ENCODE measurements at regions not wholly inside any gene's neighbourhood (a gene's known extent, or its start where the extent isn't known, plus 50 kb on each side); places are given as distances from the start of the nearest gene placed in this dataset.

- no peak overlapping the region for H3K4me3 ChIP-seq (ENCODE audit: low read length)
- H3K4me1 ChIP-seq (ENCODE audit: control insufficient read depth, insufficient read depth, low read length) = no peaks in the 10 kb centered on the region
- no peaks in the 10 kb centered on the region for H3K9me3 ChIP-seq (ENCODE audit: control insufficient read depth, low read length)
- H3K9ac ChIP-seq (ENCODE audit: low read length) = no peak overlapping the region
- no peaks in the 10 kb centered on the region for H3K27me3 ChIP-seq (ENCODE audit: control insufficient read depth, insufficient read depth, low read length)
- H3K36me3 ChIP-seq (ENCODE audit: control insufficient read depth, insufficient read depth, low read length) = no peaks in the 10 kb centered on the region
Observed at GRCh38 chr10:36638462-36639155, 486.8 kb upstream of the ANKRD30A start.

- H3K36me3 ChIP-seq (ENCODE audit: control insufficient read depth, insufficient read depth, low read length) = no peaks in the 10 kb centered on the region
Observed at GRCh38 chr10:36636879-36637278, 488.5 kb upstream of the ANKRD30A start.

GRCh38 chr10:36636285-36636839 lies 489.0 kb upstream of the ANKRD30A start:
- no peak overlapping the region for H3K9ac ChIP-seq (ENCODE audit: low read length)
- H3K36me3 ChIP-seq (ENCODE audit: control insufficient read depth, insufficient read depth, low read length) = no peaks in the 10 kb centered on the region
- no peak overlapping the region for H3K4me3 ChIP-seq (ENCODE audit: low read length)
- no peaks in the 10 kb centered on the region for H3K27me3 ChIP-seq (ENCODE audit: control insufficient read depth, insufficient read depth, low read length)
- H3K9me3 ChIP-seq (ENCODE audit: control insufficient read depth, low read length) = no peaks in the 10 kb centered on the region
- no peaks in the 10 kb centered on the region for H3K4me1 ChIP-seq (ENCODE audit: control insufficient read depth, insufficient read depth, low read length)

More at GRCh38 chr10:36636879-36637278, 488.5 kb upstream of the ANKRD30A start:
- Histone ChIP-seq H3K27me3 (ENCODE audit: control insufficient read depth, insufficient read depth, low read length) (no peaks in the 10 kb centered on the region), H3K9me3 (ENCODE audit: control insufficient read depth, low read length) (no peaks in the 10 kb centered on the region), H3K9ac (ENCODE audit: low read length) (no peak overlapping the region), H3K4me3 (ENCODE audit: low read length) (no peak overlapping the region), H3K4me1 (ENCODE audit: control insufficient read depth, insufficient read depth, low read length) (no peaks in the 10 kb centered on the region)

GRCh38 chr10:36634916-36635315 lies 490.5 kb upstream of the ANKRD30A start:
- Histone ChIP-seq H3K36me3 (ENCODE audit: control insufficient read depth, insufficient read depth, low read length) (no peaks in the 10 kb centered on the region), H3K9me3 (ENCODE audit: control insufficient read depth, low read length) (no peaks in the 10 kb centered on the region), H3K27me3 (ENCODE audit: control insufficient read depth, insufficient read depth, low read length) (no peaks in the 10 kb centered on the region), H3K4me3 (ENCODE audit: low read length) (no peak overlapping the region), H3K4me1 (ENCODE audit: control insufficient read depth, insufficient read depth, low read length) (no peaks in the 10 kb centered on the region), H3K9ac (ENCODE audit: low read length) (no peak overlapping the region)

GRCh38 chr10:36630267-36630666 lies 495.1 kb upstream of the ANKRD30A start:
- Histone ChIP-seq H3K4me1 (ENCODE audit: control insufficient read depth, insufficient read depth, low read length) (no peaks in the 10 kb centered on the region), H3K9ac (ENCODE audit: low read length) (no peak overlapping the region), H3K36me3 (ENCODE audit: control insufficient read depth, insufficient read depth, low read length) (no peaks in the 10 kb centered on the region), H3K9me3 (ENCODE audit: control insufficient read depth, low read length) (no peaks in the 10 kb centered on the region), H3K27me3 (ENCODE audit: control insufficient read depth, insufficient read depth, low read length) (no peaks in the 10 kb centered on the region), H3K4me3 (ENCODE audit: low read length) (no peak overlapping the region)

GRCh38 chr10:36629476-36629875 lies 495.9 kb upstream of the ANKRD30A start:
- Histone ChIP-seq H3K36me3 (ENCODE audit: control insufficient read depth, insufficient read depth, low read length) (no peaks in the 10 kb centered on the region), H3K27me3 (ENCODE audit: control insufficient read depth, insufficient read depth, low read length) (no peaks in the 10 kb centered on the region)

GRCh38 chr10:36624551-36625100 lies 500.8 kb upstream of the ANKRD30A start:
- no peaks in the 10 kb centered on the region for H3K9me3 ChIP-seq (ENCODE audit: control insufficient read depth, low read length)
- no peaks in the 10 kb centered on the region for H3K36me3 ChIP-seq (ENCODE audit: control insufficient read depth, insufficient read depth, low read length)
- no peak overlapping the region for H3K9ac ChIP-seq (ENCODE audit: low read length)
- no peaks in the 10 kb centered on the region for H3K27me3 ChIP-seq (ENCODE audit: control insufficient read depth, insufficient read depth, low read length)
- no peaks in the 10 kb centered on the region for H3K4me1 ChIP-seq (ENCODE audit: control insufficient read depth, insufficient read depth, low read length)
- H3K4me3 ChIP-seq (ENCODE audit: low read length) = no peak overlapping the region

More at GRCh38 chr10:36629476-36629875, 495.9 kb upstream of the ANKRD30A start:
- Histone ChIP-seq H3K4me1 (ENCODE audit: control insufficient read depth, insufficient read depth, low read length) (no peaks in the 10 kb centered on the region), H3K4me3 (ENCODE audit: low read length) (no peak overlapping the region), H3K9ac (ENCODE audit: low read length) (no peak overlapping the region), H3K9me3 (ENCODE audit: control insufficient read depth, low read length) (no peaks in the 10 kb centered on the region)

GRCh38 chr10:36621346-36621745 lies 504.1 kb upstream of the ANKRD30A start:
- no peaks in the 10 kb centered on the region for H3K4me1 ChIP-seq (ENCODE audit: control insufficient read depth, insufficient read depth, low read length)
- no peaks in the 10 kb centered on the region for H3K27me3 ChIP-seq (ENCODE audit: control insufficient read depth, insufficient read depth, low read length)
- no peak overlapping the region for H3K4me3 ChIP-seq (ENCODE audit: low read length)
- H3K9ac ChIP-seq (ENCODE audit: low read length) = no peak overlapping the region
- H3K36me3 ChIP-seq (ENCODE audit: control insufficient read depth, insufficient read depth, low read length) = no peaks in the 10 kb centered on the region
- H3K9me3 ChIP-seq (ENCODE audit: control insufficient read depth, low read length) = no peaks in the 10 kb centered on the region

GRCh38 chr10:36612436-36612835 lies 513.0 kb upstream of the ANKRD30A start:
- no peaks in the 10 kb centered on the region for H3K9me3 ChIP-seq (ENCODE audit: control insufficient read depth, low read length)
- H3K9ac ChIP-seq (ENCODE audit: low read length) = no peak overlapping the region
- no peak overlapping the region for H3K4me3 ChIP-seq (ENCODE audit: low read length)
- H3K4me1 ChIP-seq (ENCODE audit: control insufficient read depth, insufficient read depth, low read length) = no peaks in the 10 kb centered on the region
- no peaks in the 10 kb centered on the region for H3K27me3 ChIP-seq (ENCODE audit: control insufficient read depth, insufficient read depth, low read length)
- no peaks in the 10 kb centered on the region for H3K36me3 ChIP-seq (ENCODE audit: control insufficient read depth, insufficient read depth, low read length)

GRCh38 chr10:36608866-36609265 lies 516.5 kb upstream of the ANKRD30A start:
- no peaks in the 10 kb centered on the region for H3K9me3 ChIP-seq (ENCODE audit: control insufficient read depth, low read length)
- H3K36me3 ChIP-seq (ENCODE audit: control insufficient read depth, insufficient read depth, low read length) = no peaks in the 10 kb centered on the region

GRCh38 chr10:36608251-36608650 lies 517.1 kb upstream of the ANKRD30A start:
- Histone ChIP-seq H3K4me3 (ENCODE audit: low read length) (no peak overlapping the region), H3K9me3 (ENCODE audit: control insufficient read depth, low read length) (no peaks in the 10 kb centered on the region), H3K36me3 (ENCODE audit: control insufficient read depth, insufficient read depth, low read length) (no peaks in the 10 kb centered on the region), H3K27me3 (ENCODE audit: control insufficient read depth, insufficient read depth, low read length) (no peaks in the 10 kb centered on the region), H3K9ac (ENCODE audit: low read length) (no peak overlapping the region), H3K4me1 (ENCODE audit: control insufficient read depth, insufficient read depth, low read length) (no peaks in the 10 kb centered on the region)

More at GRCh38 chr10:36608866-36609265, 516.5 kb upstream of the ANKRD30A start:
- Histone ChIP-seq H3K4me3 (ENCODE audit: low read length) (no peak overlapping the region), H3K9ac (ENCODE audit: low read length) (no peak overlapping the region), H3K4me1 (ENCODE audit: control insufficient read depth, insufficient read depth, low read length) (no peaks in the 10 kb centered on the region), H3K27me3 (ENCODE audit: control insufficient read depth, insufficient read depth, low read length) (no peaks in the 10 kb centered on the region)

- no peak overlapping the region for H3K4me3 ChIP-seq (ENCODE audit: low read length)
- H3K27me3 ChIP-seq (ENCODE audit: control insufficient read depth, insufficient read depth, low read length) = no peaks in the 10 kb centered on the region
- no peaks in the 10 kb centered on the region for H3K9me3 ChIP-seq (ENCODE audit: control insufficient read depth, low read length)
- no peaks in the 10 kb centered on the region for H3K4me1 ChIP-seq (ENCODE audit: control insufficient read depth, insufficient read depth, low read length)
- H3K36me3 ChIP-seq (ENCODE audit: control insufficient read depth, insufficient read depth, low read length) = no peaks in the 10 kb centered on the region
- H3K9ac ChIP-seq (ENCODE audit: low read length) = no peak overlapping the region
Observed at GRCh38 chr10:36606234-36606839, 519.1 kb upstream of the ANKRD30A start.
